AML-193 (cell line): ENCODE measurements at regions not wholly inside any gene's neighbourhood (a gene's known extent, or its start where the extent isn't known, plus 50 kb on each side); places are given as distances from the start of the nearest gene placed in this dataset.

Source experiments
- DNase-seq, 2 experiments: peaks; one replicate each; lab custom pipeline; 2025; lab: John Stamatoyannopoulos, UW

- DNase-seq = no peak
Observed at GRCh38 chr1:177571076-177571475, 398.8 kb downstream of the SEC16B start.

- DNase-seq = no peak
Observed at GRCh38 chr1:177569476-177569875, 398.7 kb downstream of the BRINP2 start.

GRCh38 chr1:177568622-177569021 lies 397.9 kb downstream of the BRINP2 start:
- DNase-seq = no peak

- no peak for DNase-seq
Observed at GRCh38 chr1:177567393-177567792, 396.6 kb downstream of the BRINP2 start.

- DNase-seq = no peak
Observed at GRCh38 chr1:177566495-177566894, 395.7 kb downstream of the BRINP2 start.

- no peak for DNase-seq
Observed at GRCh38 chr1:177561436-177561835, 390.7 kb downstream of the BRINP2 start.

- no peak for DNase-seq
Observed at GRCh38 chr1:177558372-177558771, 387.6 kb downstream of the BRINP2 start.

- no peak for DNase-seq
Observed at GRCh38 chr1:177556163-177556562, 385.4 kb downstream of the BRINP2 start.

GRCh38 chr1:177547200-177547599 lies 376.4 kb downstream of the BRINP2 start:
- DNase-seq = no peak

GRCh38 chr1:177546346-177546745 lies 375.6 kb downstream of the BRINP2 start:
- DNase-seq = no peak

- DNase-seq = no peak
Observed at GRCh38 chr1:177526201-177526600, 355.4 kb downstream of the BRINP2 start.

- no peak for DNase-seq
Observed at GRCh38 chr1:177525176-177525575, 354.4 kb downstream of the BRINP2 start.

GRCh38 chr1:177517546-177517945 lies 346.8 kb downstream of the BRINP2 start:
- DNase-seq = no peak

GRCh38 chr1:177514207-177514606 lies 343.4 kb downstream of the BRINP2 start:
- no peak for DNase-seq

GRCh38 chr1:177511036-177511435 lies 340.3 kb downstream of the BRINP2 start:
- no peak for DNase-seq

- no peak for DNase-seq
Observed at GRCh38 chr1:177505905-177506590, 335.3 kb downstream of the BRINP2 start.

- no peak for DNase-seq
Observed at GRCh38 chr1:177495878-177496277, 325.1 kb downstream of the BRINP2 start.

- DNase-seq = no peak
Observed at GRCh38 chr1:177490786-177491185, 320.0 kb downstream of the BRINP2 start.

- DNase-seq = no peak
Observed at GRCh38 chr1:177490036-177490639, 319.4 kb downstream of the BRINP2 start.

- no peak for DNase-seq
Observed at GRCh38 chr1:177488722-177489121, 318.0 kb downstream of the BRINP2 start.

- DNase-seq = no peak
Observed at GRCh38 chr1:177487481-177487880, 316.7 kb downstream of the BRINP2 start.

GRCh38 chr1:177480741-177481305 lies 310.1 kb downstream of the BRINP2 start:
- DNase-seq = no peak

- no peak for DNase-seq
Observed at GRCh38 chr1:177479600-177479999, 308.8 kb downstream of the BRINP2 start.

GRCh38 chr1:177476676-177477075 lies 305.9 kb downstream of the BRINP2 start:
- no peak for DNase-seq
